Hepatocyte (in vitro differentiated cells): ENCODE measurements at regions not wholly inside any gene's neighbourhood (a gene's known extent, or its start where the extent isn't known, plus 50 kb on each side); places are given as distances from the start of the nearest gene placed in this dataset.
"Not testable (repeated sequence)": the region's sequence is repeated elsewhere in the genome, so short reads cannot be mapped to it uniquely, and the experiment has no call there.

Experiments used
- DNase-seq: peaks from one replicate; pipeline ENCODE4 v3.0.0-alpha.2; 2016; ENCODE audit warnings: low spot score
- H2AFZ ChIP-seq: fragments of 200-600 bp; sonication (generic); 2 replicates; pipeline ENCODE4 v1.6.0; 2016; ENCODE audit warnings: antibody characterized with exemption, mild to moderate bottlenecking
- H3K27ac ChIP-seq: fragments of 200-600 bp; sonication (generic); 2 replicates; pipeline ENCODE4 v1.5.1; 2016; ENCODE audit warnings: mild to moderate bottlenecking
- H3K27me3 ChIP-seq: fragments of 200-600 bp; sonication (generic); 2 replicates; pipeline ENCODE4 v1.6.1; 2016
- H3K36me3 ChIP-seq: fragments of 200-600 bp; sonication (generic); replicated peaks from 2 replicates; pipeline ENCODE4 v1.5.1; 2016; ENCODE audit warnings: low read depth; ENCODE audit not compliant: insufficient read depth
- H3K4me1 ChIP-seq: fragments of 200-600 bp; sonication (generic); 2 replicates; pipeline ENCODE4 v1.5.1; 2016; ENCODE audit warnings: mild to moderate bottlenecking, moderate library complexity; ENCODE audit not compliant: insufficient read depth
- H3K4me2 ChIP-seq: fragments of 200-600 bp; sonication (generic); 2 replicates; pipeline ENCODE4 v1.6.0; 2016
- H3K4me3 ChIP-seq: fragments of 200-600 bp; sonication (generic); 2 replicates; pipeline ENCODE4 v1.5.1; 2016; ENCODE audit warnings: mild to moderate bottlenecking
- H3K79me2 ChIP-seq: fragments of 200-600 bp; sonication (generic); 2 replicates; pipeline ENCODE4 v1.6.0; 2017; ENCODE audit warnings: mild to moderate bottlenecking
- H3K9me2 ChIP-seq: fragments of 200-600 bp; sonication (generic); replicated peaks from 2 replicates; pipeline ENCODE4 v1.6.0; 2017; ENCODE audit warnings: mild to moderate bottlenecking; ENCODE audit not compliant: insufficient read depth
- H3K9me3 ChIP-seq: fragments of 200-600 bp; sonication (generic); 2 replicates; pipeline ENCODE4 v1.5.1; 2016; ENCODE audit warnings: low read depth, mild to moderate bottlenecking
- H4K20me1 ChIP-seq: fragments of 200-600 bp; sonication (generic); 2 replicates; pipeline ENCODE4 v1.6.0; 2016; ENCODE audit warnings: mild to moderate bottlenecking; ENCODE audit not compliant: insufficient read depth, poor library complexity, severe bottlenecking
- CTCF ChIP-seq: fragments of 200-600 bp; sonication (generic); IDR thresholded peaks from 2 replicates; pipeline ENCODE4 v1.5.1; 2016; ENCODE audit warnings: antibody characterized with exemption, mild to moderate bottlenecking; ENCODE audit not compliant: poor library complexity
- EZH2 ChIP-seq: fragments of 200-600 bp; sonication (generic); IDR thresholded peaks from 2 replicates; pipeline ENCODE4 v1.6.1; 2016; ENCODE audit warnings: antibody characterized with exemption, mild to moderate bottlenecking, borderline replicate concordance
- EZH2phosphoT487 ChIP-seq: fragments of 200-600 bp; sonication (generic); IDR thresholded peaks from one replicate; pipeline ENCODE4 v1.6.1; 2018; ENCODE audit warnings: antibody characterized with exemption, mild to moderate bottlenecking, low read depth, moderate library complexity; ENCODE audit not compliant: unreplicated experiment, severe bottlenecking
- WGBS: methylation state at CpG from one replicate; pipeline ENCODE4 v1.1.6; 2016; ENCODE audit warnings: low lambda C conversion rate; ENCODE audit errors: missing lambda C conversion rate; 5-methylcytosine and 5-hydroxymethylcytosine counted together

GRCh38 chr4:170691168-170691567 lies 601.4 kb upstream of the AADAT start:
- Histone ChIP-seq H2AFZ (no peak overlapping the region), H3K27ac (no peak overlapping the region), H3K9me2 (no peaks in the 10 kb centered on the region), H3K79me2 (no peaks in the 10 kb centered on the region), H3K4me3 (no peak overlapping the region), H3K27me3 (no peaks in the 10 kb centered on the region), H3K9me3 (no peaks in the 10 kb centered on the region), H3K4me2 (no peak overlapping the region), H4K20me1 (no peaks in the 10 kb centered on the region), H3K4me1 (peaks cover 10% of the 10 kb centered on the region), H3K36me3 (no peaks in the 10 kb centered on the region)
- TF ChIP-seq CTCF: no peak
- no peak for TF ChIP-seq EZH2phosphoT487
- no peak for TF ChIP-seq EZH2
- no peak for DNase-seq

- 89% methylated on average over 6 of the region's 6 CpGs for WGBS
- Histone ChIP-seq H3K9me3 (no peaks in the 10 kb centered on the region), H3K36me3 (no peaks in the 10 kb centered on the region), H3K4me1 (peaks cover 10% of the 10 kb centered on the region), H3K27me3 (no peaks in the 10 kb centered on the region), H3K9me2 (no peaks in the 10 kb centered on the region), H3K4me3 (no peak overlapping the region), H4K20me1 (no peaks in the 10 kb centered on the region), H2AFZ (no peak overlapping the region), H3K27ac (no peak overlapping the region), H3K79me2 (no peaks in the 10 kb centered on the region), H3K4me2 (no peak overlapping the region)
- no peak for DNase-seq
- TF ChIP-seq EZH2: no peak
- TF ChIP-seq CTCF: no peak
- TF ChIP-seq EZH2phosphoT487: no peak
These were observed 598.0 kb upstream of the AADAT start for GRCh38 chr4:170687751-170688150.

- H3K79me2 ChIP-seq, H3K9me3 ChIP-seq: not testable (repeated sequence)
- 78% methylated on average over 4 of the region's 4 CpGs for WGBS
These were observed 595.9 kb upstream of the AADAT start for GRCh38 chr4:170685701-170686100.

GRCh38 chr4:170682558-170683294 lies 593.0 kb upstream of the AADAT start:
- H3K4me1 ChIP-seq: no peaks in the 10 kb centered on the region
- no peaks in the 10 kb centered on the region for H3K79me2 ChIP-seq
- H3K36me3 ChIP-seq: no peaks in the 10 kb centered on the region
- H2AFZ ChIP-seq: no peak overlapping the region
- TF ChIP-seq CTCF: no peak
- TF ChIP-seq EZH2phosphoT487: no peak
- TF ChIP-seq EZH2: no peak
- no peaks in the 10 kb centered on the region for H3K9me2 ChIP-seq
- H3K27me3 ChIP-seq: no peaks in the 10 kb centered on the region
- no peaks in the 10 kb centered on the region for H4K20me1 ChIP-seq
- no peaks in the 10 kb centered on the region for H3K9me3 ChIP-seq
- H3K27ac ChIP-seq: no peak overlapping the region
- WGBS: 45% methylated on average over 5 of the region's 5 CpGs
- no peak overlapping the region for H3K4me2 ChIP-seq
- H3K4me3 ChIP-seq: no peak overlapping the region
- no peak for DNase-seq

More at GRCh38 chr4:170685701-170686100, 595.9 kb upstream of the AADAT start:
- not testable (repeated sequence) for H3K9me2 ChIP-seq, H3K27me3 ChIP-seq, H3K27ac ChIP-seq, H3K4me2 ChIP-seq, H3K36me3 ChIP-seq, DNase-seq, H4K20me1 ChIP-seq, H2AFZ ChIP-seq, H3K4me1 ChIP-seq, H3K4me3 ChIP-seq

GRCh38 chr4:170682087-170682486 lies 592.3 kb upstream of the AADAT start:
- not testable (repeated sequence) for H3K36me3 ChIP-seq, H2AFZ ChIP-seq, H3K4me1 ChIP-seq, H3K27me3 ChIP-seq, H3K79me2 ChIP-seq, H3K4me2 ChIP-seq, H3K9me2 ChIP-seq, H4K20me1 ChIP-seq, H3K27ac ChIP-seq, H3K4me3 ChIP-seq, H3K9me3 ChIP-seq, DNase-seq
- 28% methylated on average over 5 of the region's 5 CpGs for WGBS
